Suprapubic skin (tissue), 4 donors: ENCODE measurements at regions not wholly inside any gene's neighbourhood (a gene's known extent, or its start where the extent isn't known, plus 50 kb on each side); places are given as distances from the start of the nearest gene placed in this dataset.

Experiments used
- DNase-seq, 2 donors: peaks; one replicate each; pipeline ENCODE4 v3.0.0-alpha.2; 2019; ENCODE audit warnings: low spot score in 2 of 2
- H3K27ac ChIP-seq: fragments of 200-600 bp; sonication (generic); one replicate; pipeline ENCODE4 v1.5.1; 2019
- H3K27me3 ChIP-seq: fragments of 200-600 bp; sonication (generic); one replicate; pipeline ENCODE4 v1.5.1; 2019
- H3K36me3 ChIP-seq: fragments of 200-600 bp; sonication (generic); one replicate; pipeline ENCODE4 v1.5.1; 2019
- H3K4me1 ChIP-seq: fragments of 200-600 bp; sonication (generic); one replicate; pipeline ENCODE4 v1.5.1; 2019
- H3K4me3 ChIP-seq: fragments of 200-600 bp; sonication (generic); one replicate; pipeline ENCODE4 v1.5.1; 2019; ENCODE audit warnings: mild to moderate bottlenecking
- H3K9me3 ChIP-seq: fragments of 200-600 bp; sonication (generic); one replicate; pipeline ENCODE4 v1.5.1; 2019
- CTCF ChIP-seq, 2 donors: fragments of 200-600 bp in 1 of 2; fragments of 450-650 bp in 1 of 2; sonication (generic) in 1 of 2; IDR thresholded peaks; one replicate each; pipeline ENCODE4 v1.5.1; 2016 to 2019; ENCODE audit warnings: antibody characterized with exemption in 2 of 2, mild to moderate bottlenecking in 1 of 2, moderate library complexity in 1 of 2
- EP300 ChIP-seq: sonication (generic); formaldehyde crosslinking; IDR thresholded peaks from one replicate; pipeline ENCODE4 v1.6.1; 2017; ENCODE audit warnings: antibody characterized with exemption
- POLR2A ChIP-seq, 2 donors: fragments of 450-650 bp; IDR thresholded peaks; one replicate each; pipeline ENCODE4 v1.6.1; 2017; ENCODE audit warnings: antibody characterized with exemption in 2 of 2, mild to moderate bottlenecking in 2 of 2, moderate library complexity in 2 of 2
- POLR2AphosphoS5 ChIP-seq, 3 donors: sonication (generic); formaldehyde crosslinking; IDR thresholded peaks; one replicate each; pipeline ENCODE4 v1.6.1; 2017; ENCODE audit warnings: antibody characterized with exemption in 3 of 3
- WGBS: methylation state at CpG from one replicate; pipeline ENCODE4 v1.1.5; 2018; 5-methylcytosine and 5-hydroxymethylcytosine counted together

- TF ChIP-seq POLR2A (IDR thresholded peaks at IDR 0.05) (no peak), EP300 (no peak), POLR2AphosphoS5 (IDR thresholded peaks at IDR 0.05) (no peak), CTCF (IDR thresholded peaks at IDR 0.05) (no peak)
- H3K4me3 ChIP-seq: no peak overlapping the region
- no peak for DNase-seq
- no peaks in the 10 kb centered on the region for H3K4me1 ChIP-seq
- H3K27me3 ChIP-seq: no peaks in the 10 kb centered on the region
- H3K27ac ChIP-seq: no peak overlapping the region
- 91% methylated on average over 3 of the region's 3 CpGs for WGBS
- H3K9me3 ChIP-seq: no peaks in the 10 kb centered on the region
- H3K36me3 ChIP-seq: no peaks in the 10 kb centered on the region
Measured at GRCh38 chr2:209074711-209075110, 349.1 kb upstream of the MAP2 start.

- TF ChIP-seq POLR2AphosphoS5 (IDR thresholded peaks at IDR 0.05) (no peak), POLR2A (IDR thresholded peaks at IDR 0.05) (no peak), CTCF (IDR thresholded peaks at IDR 0.05) (no peak), EP300 (no peak)
- DNase-seq: no peak
- no peak overlapping the region for H3K4me3 ChIP-seq
- no peaks in the 10 kb centered on the region for H3K27me3 ChIP-seq
- no peak overlapping the region for H3K27ac ChIP-seq
- no peaks in the 10 kb centered on the region for H3K4me1 ChIP-seq
- H3K9me3 ChIP-seq: no peaks in the 10 kb centered on the region
- H3K36me3 ChIP-seq: no peaks in the 10 kb centered on the region
- WGBS: 66% methylated on average over 1 of the region's 1 CpG
Measured at GRCh38 chr2:209076151-209076550, 347.7 kb upstream of the MAP2 start.

GRCh38 chr2:209086761-209087160, 337.1 kb upstream of the MAP2 start:
- WGBS: 61% methylated on average over 3 of the region's 3 CpGs
- Histone ChIP-seq H3K27me3 (no peaks in the 10 kb centered on the region), H3K4me3 (no peak overlapping the region), H3K36me3 (no peaks in the 10 kb centered on the region), H3K27ac (no peak overlapping the region), H3K4me1 (no peaks in the 10 kb centered on the region), H3K9me3 (no peaks in the 10 kb centered on the region)
- TF ChIP-seq POLR2AphosphoS5 (IDR thresholded peaks at IDR 0.05) (no peak), CTCF (IDR thresholded peaks at IDR 0.05) (no peak), POLR2A (IDR thresholded peaks at IDR 0.05) (no peak), EP300 (no peak)
- DNase-seq: no peak

- Histone ChIP-seq H3K27ac (no peak overlapping the region), H3K36me3 (no peaks in the 10 kb centered on the region), H3K27me3 (no peaks in the 10 kb centered on the region), H3K4me1 (no peaks in the 10 kb centered on the region), H3K4me3 (no peak overlapping the region), H3K9me3 (no peaks in the 10 kb centered on the region)
- no peak for DNase-seq
- 52% methylated on average over 1 of the region's 1 CpG for WGBS
- TF ChIP-seq EP300 (no peak), POLR2AphosphoS5 (IDR thresholded peaks at IDR 0.05) (no peak), POLR2A (IDR thresholded peaks at IDR 0.05) (no peak), CTCF (IDR thresholded peaks at IDR 0.05) (no peak)
Measured at GRCh38 chr2:209091056-209091455, 332.8 kb upstream of the MAP2 start.

GRCh38 chr2:209094221-209094620, 329.6 kb upstream of the MAP2 start:
- Histone ChIP-seq H3K36me3 (no peaks in the 10 kb centered on the region), H3K9me3 (no peaks in the 10 kb centered on the region), H3K27ac (no peak overlapping the region), H3K4me1 (no peaks in the 10 kb centered on the region), H3K27me3 (no peaks in the 10 kb centered on the region), H3K4me3 (no peak overlapping the region)
- 78% methylated on average over 2 of the region's 2 CpGs for WGBS
- no peak for DNase-seq
- TF ChIP-seq CTCF (IDR thresholded peaks at IDR 0.05): no peak
- no peak for TF ChIP-seq POLR2A (IDR thresholded peaks at IDR 0.05)
- TF ChIP-seq EP300: no peak
- no peak for TF ChIP-seq POLR2AphosphoS5 (IDR thresholded peaks at IDR 0.05)
